ENCODE measurements at regions not wholly inside any gene's neighbourhood (a gene's known extent, or its start where the extent isn't known, plus 50 kb on each side); places are given as distances from the start of the nearest gene placed in this dataset.

- H3K9me3 Mint-ChIP-seq, result no peaks in the 10 kb centered on the region
- ChIA-PET CTCF (no interaction called here), POLR2A (no interaction called here)
- DNase-seq, result no peak
- no peaks in the 10 kb centered on the region for H3K36me3 Mint-ChIP-seq
- peaks cover 2% of the 10 kb centered on the region for H3K27me3 Mint-ChIP-seq
- intact Hi-C loops (cut with micrococcal nuclease), result no loop called here
- no peaks in the 10 kb centered on the region for H3K4me1 Mint-ChIP-seq (ENCODE audit: low read depth)
- no peak overlapping the region for H3K27ac Mint-ChIP-seq
- no peak overlapping the region for H3K4me3 Mint-ChIP-seq
Observed at GRCh38 chr4:11261066-11261850, 167.4 kb downstream of the HS3ST1 start.

- no peaks in the 10 kb centered on the region for H3K4me1 Mint-ChIP-seq (ENCODE audit: low read depth)
- POLR2A ChIA-PET, result no interaction called here
- no peaks in the 10 kb centered on the region for H3K9me3 Mint-ChIP-seq
- no peak overlapping the region for H3K4me3 Mint-ChIP-seq
- CTCF ChIA-PET, result no interaction called here
- no peak for DNase-seq
- H3K36me3 Mint-ChIP-seq, result no peaks in the 10 kb centered on the region
- no peaks in the 10 kb centered on the region for H3K27me3 Mint-ChIP-seq
- intact Hi-C loops (cut with micrococcal nuclease), result no loop called here
- H3K27ac Mint-ChIP-seq, result no peak overlapping the region
Observed at GRCh38 chr4:11259837-11260236, 168.9 kb downstream of the HS3ST1 start.

DNA sequence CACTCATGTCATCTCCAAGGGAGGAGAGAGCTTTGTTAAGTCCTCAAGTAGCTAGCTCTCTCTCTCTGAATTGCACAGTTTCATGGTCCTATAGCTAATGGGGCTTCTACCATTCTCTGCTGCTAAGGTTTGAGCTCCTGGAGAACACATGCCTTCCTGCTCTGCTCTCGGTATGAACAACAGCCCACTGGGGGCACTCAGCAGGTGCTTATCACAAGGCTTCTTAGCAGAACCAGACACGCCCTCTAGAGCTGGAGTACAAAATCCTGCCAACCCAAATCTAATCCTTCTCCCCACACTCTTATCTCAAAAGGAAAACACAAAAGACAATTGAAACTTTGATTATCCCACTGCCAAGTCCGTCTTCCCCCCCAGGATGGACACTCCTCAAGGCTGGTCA, 176.5 kb downstream of the HS3ST1 start:
- Mint-ChIP-seq H3K27me3 (no peaks in the 10 kb centered on the region), H3K27ac (no peak overlapping the region), H3K4me3 (no peak overlapping the region), H3K4me1 (ENCODE audit: low read depth) (no peaks in the 10 kb centered on the region), H3K9me3 (no peaks in the 10 kb centered on the region), H3K36me3 (no peaks in the 10 kb centered on the region)
- DNase-seq, result no peak
- CTCF ChIA-PET, result no interaction called here
- intact Hi-C loops (cut with micrococcal nuclease), result no loop called here
- POLR2A ChIA-PET, result no interaction called here

DNA sequence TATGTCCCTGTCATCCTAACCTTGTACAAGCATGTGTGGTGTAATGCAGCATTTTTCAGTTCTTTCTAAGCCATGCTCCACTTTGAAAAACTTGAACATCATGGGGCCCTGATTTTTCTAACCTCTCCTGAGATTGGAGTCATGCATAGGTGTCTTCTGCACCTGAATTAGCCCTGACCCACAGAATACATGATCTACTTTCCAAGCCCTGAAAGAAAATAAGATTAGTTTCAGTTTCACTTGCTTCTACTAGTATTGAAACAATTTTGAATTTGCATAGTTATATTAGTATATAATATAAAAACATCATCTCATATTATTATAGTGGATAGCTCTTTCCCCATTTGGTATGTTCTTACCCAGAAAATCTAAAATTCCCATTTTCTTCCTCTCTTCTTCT, 178.2 kb downstream of the HS3ST1 start:
- ChIA-PET CTCF (no interaction called here), POLR2A (no interaction called here)
- Mint-ChIP-seq H3K27me3 (no peaks in the 10 kb centered on the region), H3K27ac (no peak overlapping the region), H3K9me3 (peaks cover 6% of the 10 kb centered on the region), H3K4me1 (ENCODE audit: low read depth) (no peaks in the 10 kb centered on the region), H3K36me3 (no peaks in the 10 kb centered on the region), H3K4me3 (no peak overlapping the region)
- DNase-seq, result no peak
- intact Hi-C loops (cut with micrococcal nuclease), result no loop called here

- Mint-ChIP-seq H3K4me3 (no peak overlapping the region), H3K27ac (no peak overlapping the region), H3K9me3 (peaks cover 2% of the 10 kb centered on the region), H3K27me3 (no peaks in the 10 kb centered on the region), H3K4me1 (ENCODE audit: low read depth) (no peaks in the 10 kb centered on the region), H3K36me3 (peaks cover 2% of the 10 kb centered on the region)
- no peak for DNase-seq
- ChIA-PET POLR2A (no interaction called here), CTCF (interaction anchor here (0.5 kb wide), 2 partner anchors 137 to 475 kb away, joined by 3 read pairs; no protein-coding TSS in a partner anchor)
- intact Hi-C loops (cut with micrococcal nuclease), result no loop called here
Observed at GRCh38 chr4:11232015-11232414, 196.7 kb downstream of the HS3ST1 start.

- Mint-ChIP-seq H3K4me3 (no peak overlapping the region), H3K27ac (no peak overlapping the region), H3K4me1 (ENCODE audit: low read depth) (no peaks in the 10 kb centered on the region), H3K9me3 (peaks cover 2% of the 10 kb centered on the region), H3K27me3 (no peaks in the 10 kb centered on the region), H3K36me3 (peaks cover 2% of the 10 kb centered on the region)
- CTCF ChIA-PET, result no interaction called here
- POLR2A ChIA-PET, result no interaction called here
- intact Hi-C loops (cut with micrococcal nuclease), result no loop called here
- no peak for DNase-seq
Observed at GRCh38 chr4:11230866-11231265, 197.8 kb downstream of the HS3ST1 start.

- no peak overlapping the region for H3K27ac Mint-ChIP-seq
- DNase-seq, result no peak
- H3K9me3 Mint-ChIP-seq, result no peaks in the 10 kb centered on the region
- H3K27me3 Mint-ChIP-seq, result no peaks in the 10 kb centered on the region
- ChIA-PET CTCF (no interaction called here), POLR2A (no interaction called here)
- H3K4me1 Mint-ChIP-seq (ENCODE audit: low read depth), result no peaks in the 10 kb centered on the region
- H3K36me3 Mint-ChIP-seq, result no peaks in the 10 kb centered on the region
- intact Hi-C loops (cut with micrococcal nuclease), result no loop called here
- no peak overlapping the region for H3K4me3 Mint-ChIP-seq
Observed at GRCh38 chr4:11228530-11228929, 200.2 kb downstream of the HS3ST1 start.

DNA sequence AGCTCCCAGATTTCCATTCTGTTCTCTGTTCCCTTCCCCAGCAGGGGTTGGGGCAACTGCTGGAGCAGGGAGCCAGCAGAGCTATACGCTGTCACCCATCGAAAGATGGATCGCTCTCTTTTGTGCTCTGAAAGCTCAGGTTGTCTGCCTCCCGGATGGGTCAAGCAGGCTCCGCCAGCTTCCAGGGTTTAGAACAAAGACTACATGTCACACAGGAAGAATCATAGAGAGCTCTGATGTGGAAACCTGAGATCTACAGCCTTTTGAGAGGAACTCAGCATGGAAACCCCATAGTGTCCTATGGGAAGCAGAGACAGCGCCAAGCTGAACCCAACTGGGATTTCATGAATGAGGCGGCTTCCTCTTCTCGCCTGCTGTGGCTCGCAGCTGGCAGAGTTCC, 205.4 kb downstream of the HS3ST1 start:
- intact Hi-C loops (cut with micrococcal nuclease), result no loop called here
- H3K4me3 Mint-ChIP-seq, result no peak overlapping the region

DNA sequence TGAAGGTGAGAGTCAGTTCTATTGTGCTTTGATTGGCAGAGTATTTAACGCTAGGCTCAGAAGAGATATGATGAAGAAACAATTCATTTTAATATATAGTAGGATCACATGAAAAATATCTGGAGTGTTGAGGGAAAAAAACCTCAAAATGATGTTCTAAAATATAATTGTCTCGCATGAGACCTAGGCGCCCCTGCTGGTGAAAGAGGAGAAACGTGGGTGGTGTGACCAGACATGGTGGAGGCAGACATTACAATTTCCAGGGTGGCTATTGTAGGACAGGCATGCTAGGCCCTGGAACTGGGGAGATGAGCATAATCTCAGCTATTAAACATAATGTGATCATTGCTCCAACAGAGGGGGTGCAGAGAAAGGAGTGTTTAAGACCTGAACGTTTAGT, 210.0 kb downstream of the HS3ST1 start:
- ChIA-PET POLR2A (no interaction called here), CTCF (no interaction called here)
- H3K9me3 Mint-ChIP-seq, result no peaks in the 10 kb centered on the region
- H3K36me3 Mint-ChIP-seq, result no peaks in the 10 kb centered on the region
- intact Hi-C loops (cut with micrococcal nuclease), result no loop called here
- no peak overlapping the region for H3K27ac Mint-ChIP-seq
- DNase-seq, result no peak
- H3K27me3 Mint-ChIP-seq, result no peaks in the 10 kb centered on the region
- no peaks in the 10 kb centered on the region for H3K4me1 Mint-ChIP-seq (ENCODE audit: low read depth)
- no peak overlapping the region for H3K4me3 Mint-ChIP-seq

More for the DNA sequence above, 205.4 kb downstream of the HS3ST1 start:
- no peak for DNase-seq
- no peaks in the 10 kb centered on the region for H3K27me3 Mint-ChIP-seq
- POLR2A ChIA-PET, result no interaction called here
- CTCF ChIA-PET, result no interaction called here
- no peaks in the 10 kb centered on the region for H3K4me1 Mint-ChIP-seq (ENCODE audit: low read depth)
- H3K27ac Mint-ChIP-seq, result no peak overlapping the region
- H3K9me3 Mint-ChIP-seq, result no peaks in the 10 kb centered on the region
- no peaks in the 10 kb centered on the region for H3K36me3 Mint-ChIP-seq

- Mint-ChIP-seq H3K4me3 (no peak overlapping the region), H3K9me3 (no peaks in the 10 kb centered on the region), H3K4me1 (ENCODE audit: low read depth) (no peaks in the 10 kb centered on the region), H3K27ac (no peak overlapping the region), H3K36me3 (no peaks in the 10 kb centered on the region), H3K27me3 (no peaks in the 10 kb centered on the region)
- intact Hi-C loops (cut with micrococcal nuclease), result no loop called here
- no peak for DNase-seq
- ChIA-PET POLR2A (no interaction called here), CTCF (no interaction called here)
Observed at GRCh38 chr4:11216520-11216919, 212.2 kb downstream of the HS3ST1 start.

DNA sequence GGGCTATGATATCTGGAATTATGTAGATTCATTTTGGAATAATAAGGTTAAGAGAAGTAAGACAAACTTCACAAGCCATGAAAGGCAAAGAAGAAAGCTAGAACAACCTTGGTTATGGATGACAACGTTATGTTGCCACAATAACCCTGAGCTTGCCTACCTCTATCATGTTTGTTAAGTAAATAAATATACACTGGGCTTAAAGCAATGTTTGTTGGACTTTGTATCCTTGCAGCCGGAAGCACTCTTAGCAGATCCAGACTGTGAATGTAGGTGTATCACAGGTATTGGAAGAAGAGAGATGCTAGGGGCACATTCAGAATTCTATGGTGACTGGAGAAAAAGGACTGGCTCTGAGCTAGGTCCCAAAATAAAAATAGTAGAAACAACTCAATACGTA, 214.4 kb downstream of the HS3ST1 start:
- CTCF ChIA-PET, result no interaction called here
- Mint-ChIP-seq H3K27me3 (no peaks in the 10 kb centered on the region), H3K4me1 (ENCODE audit: low read depth) (no peaks in the 10 kb centered on the region), H3K4me3 (no peak overlapping the region), H3K9me3 (no peaks in the 10 kb centered on the region), H3K27ac (no peak overlapping the region), H3K36me3 (no peaks in the 10 kb centered on the region)
- intact Hi-C loops (cut with micrococcal nuclease), result no loop called here
- POLR2A ChIA-PET, result no interaction called here
- DNase-seq, result no peak

DNA sequence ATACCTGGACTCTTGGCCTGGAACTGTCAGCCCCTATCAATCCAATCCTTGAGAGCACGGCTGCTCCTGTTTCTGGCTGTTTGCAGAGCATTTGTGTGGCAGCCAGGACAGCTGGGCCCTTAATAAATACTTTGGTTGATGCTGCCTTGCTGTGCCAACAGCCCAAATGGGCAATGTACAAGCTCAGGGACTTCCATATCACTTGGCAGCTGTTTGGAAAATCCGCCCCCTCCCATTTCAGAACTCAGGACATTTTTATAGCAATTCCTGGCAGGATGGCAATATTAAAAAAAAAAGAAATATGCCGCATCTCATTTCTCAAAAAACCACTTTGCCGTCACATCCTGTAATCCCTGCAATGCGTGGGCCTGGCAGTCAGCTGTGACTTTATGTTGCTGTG, 218.9 kb downstream of the HS3ST1 start:
- H3K36me3 Mint-ChIP-seq, result no peaks in the 10 kb centered on the region
- no peaks in the 10 kb centered on the region for H3K4me1 Mint-ChIP-seq (ENCODE audit: low read depth)
- H3K27ac Mint-ChIP-seq, result no peak overlapping the region
- peaks cover 11% of the 10 kb centered on the region for H3K9me3 Mint-ChIP-seq
- no peak for DNase-seq
- intact Hi-C loops (cut with micrococcal nuclease), result no loop called here
- no peak overlapping the region for H3K4me3 Mint-ChIP-seq
- ChIA-PET POLR2A (no interaction called here), CTCF (interaction anchor here (0.6 kb wide), 1 partner anchor 12 kb away, joined by 3 read pairs; no protein-coding TSS in a partner anchor)
- H3K27me3 Mint-ChIP-seq, result no peaks in the 10 kb centered on the region

DNA sequence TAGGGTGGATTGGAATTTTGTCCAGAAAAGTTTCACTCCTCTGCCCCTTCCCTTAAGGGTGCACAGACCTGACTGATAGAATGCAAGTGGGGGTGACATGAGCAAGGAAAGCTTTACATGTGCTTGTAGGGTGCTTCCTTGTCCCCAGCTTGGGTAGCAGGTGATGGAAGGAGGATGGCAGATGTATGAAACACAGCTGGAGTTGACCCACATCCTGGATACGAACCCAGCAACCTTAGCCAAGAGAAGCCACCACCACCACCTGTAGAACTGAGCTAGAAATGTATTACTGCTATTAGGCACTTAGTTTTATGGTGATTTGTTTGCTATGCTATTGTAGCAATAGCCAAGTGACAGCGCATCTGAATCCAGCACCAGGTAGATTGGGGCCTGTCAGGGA, 227.4 kb downstream of the HS3ST1 start:
- no peak for DNase-seq
- H3K27me3 Mint-ChIP-seq, result no peaks in the 10 kb centered on the region
- no peaks in the 10 kb centered on the region for H3K9me3 Mint-ChIP-seq
- H3K4me3 Mint-ChIP-seq, result no peak overlapping the region
- ChIA-PET CTCF (no interaction called here), POLR2A (no interaction called here)
- intact Hi-C loops (cut with micrococcal nuclease), result no loop called here
- H3K4me1 Mint-ChIP-seq (ENCODE audit: low read depth), result no peaks in the 10 kb centered on the region
- no peak overlapping the region for H3K27ac Mint-ChIP-seq
- H3K36me3 Mint-ChIP-seq, result no peaks in the 10 kb centered on the region
